GM12878 (cell line): ENCODE measurements at regions not wholly inside any gene's neighbourhood (a gene's known extent, or its start where the extent isn't known, plus 50 kb on each side); places are given as distances from the start of the nearest gene placed in this dataset.

Experiments
- ATAC-seq: fragments of 200-7000 bp; cut with Tn5 transposase; 3 replicates; pipeline ENCODE4 v1.9.1; 2020; ENCODE audit warnings: mild to moderate bottlenecking, moderate library complexity
- BruUV-seq: library from RNA; stranded (reverse); fragments of 400-500 nt; replicated peaks from 2 replicates; lab custom pipeline; 2021; lab: Mats Ljungman, UMichigan
- CTCF ChIA-PET: fragments of 300-600 bp; sonication (Branson Sonifier 250); formaldehyde crosslinking; extraction: SDS; loops from one replicate; lab custom pipeline; 2021; ENCODE audit warnings: inconsistent platforms; lab: Yijun Ruan, JAX
- POLR2A ChIA-PET: fragments of 350-600 bp; formaldehyde crosslinking; extraction: SDS; loops from one replicate; lab custom pipeline; 2021; ENCODE audit warnings: inconsistent platforms; lab: Charles Lee
- RAD21 ChIA-PET: fragments of 300-600 bp; sonication (Branson Sonifier 250); formaldehyde crosslinking; loops from one replicate; lab custom pipeline; 2023; ENCODE audit warnings: antibody characterized with exemption; ENCODE audit not compliant: unreplicated experiment; lab: Charles Lee
- SMC1A ChIA-PET: fragments of 300-600 bp; sonication (Branson Sonifier 250); formaldehyde crosslinking; loops from one replicate; lab custom pipeline; 2023; ENCODE audit not compliant: unreplicated experiment, uncharacterized antibody; lab: Charles Lee
- DNase-seq: peaks from one replicate; pipeline ENCODE4 v3.0.0-alpha.2; 2011; ENCODE audit warnings: low read depth, low spot score
- FAIRE-seq: peaks from 3 replicates; lab custom pipeline; 2011; peaks lifted over from hg19 to GRCh38; lab: Jason Lieb, UNC
- H2AFZ ChIP-seq: 2 replicates; pipeline ENCODE4 v1.6.0; 2011; ENCODE audit warnings: low read depth, low read length, control low read depth; ENCODE audit not compliant: control insufficient read depth
- H3K27ac ChIP-seq: 2 replicates; pipeline ENCODE4 v1.5.1; 2011; ENCODE audit warnings: control low read depth; ENCODE audit not compliant: control insufficient read depth, insufficient read depth
- H3K27me3 ChIP-seq, 2 experiments: replicated peaks in 1 of 2; 2 replicates each; pipeline versions ENCODE4 v1.6.0 to v1.6.1; 2011; ENCODE audit warnings: low read length in 1 of 2; ENCODE audit not compliant: control insufficient read depth in 2 of 2, insufficient read depth in 2 of 2
- H3K36me3 ChIP-seq, 2 experiments: 2 replicates each; pipeline ENCODE4 v1.5.1; 2011; ENCODE audit warnings: low read length in 1 of 2; ENCODE audit not compliant: control insufficient read depth in 2 of 2, insufficient read depth in 2 of 2
- H3K4me1 ChIP-seq: 2 replicates; pipeline ENCODE4 v1.6.1; 2011; ENCODE audit warnings: mild to moderate bottlenecking, low read length, moderate library complexity, mixed read lengths; ENCODE audit not compliant: control insufficient read depth, insufficient read depth
- H3K4me2 ChIP-seq: 2 replicates; pipeline ENCODE4 v1.6.0; 2011; ENCODE audit warnings: control low read depth; ENCODE audit not compliant: control insufficient read depth, insufficient read depth
- H3K4me3 ChIP-seq: fragments of 200-600 bp; sonication (generic); 2 replicates; pipeline ENCODE4 v1.5.1; 2016
- H3K79me2 ChIP-seq: 2 replicates; pipeline ENCODE4 v1.6.0; 2011; ENCODE audit warnings: low read length; ENCODE audit not compliant: control insufficient read depth, insufficient read depth
- H3K9ac ChIP-seq: 2 replicates; pipeline ENCODE4 v1.8.0; 2011; ENCODE audit warnings: low read length, control low read depth, mixed read lengths; ENCODE audit not compliant: control insufficient read depth, insufficient read depth
- H3K9me3 ChIP-seq: replicated peaks from 3 replicates; pipeline ENCODE4 v1.5.1; 2011; ENCODE audit warnings: mild to moderate bottlenecking, low read length; ENCODE audit not compliant: control insufficient read depth, insufficient read depth
- H4K20me1 ChIP-seq: 2 replicates; pipeline ENCODE4 v1.6.0; 2011; ENCODE audit not compliant: control insufficient read depth, insufficient read depth
- CBX3 ChIP-seq: fragments of 200-600 bp; sonication (generic); IDR thresholded peaks from 2 replicates; pipeline ENCODE4 v1.6.1; 2016; ENCODE audit warnings: low read depth, borderline replicate concordance
- FOS ChIP-seq: IDR thresholded peaks from 3 replicates; pipeline ENCODE4 v1.6.1; 2011; ENCODE audit warnings: borderline replicate concordance; ENCODE audit not compliant: insufficient read length; ENCODE audit errors: extremely low read depth
- MXI1 ChIP-seq: fragments of 150-350 bp; IDR thresholded peaks from 2 replicates; pipeline ENCODE4 v1.6.1; 2011; ENCODE audit warnings: low read depth, mild to moderate bottlenecking, inconsistent platforms, low read length, improper control_type of control experiment
- NR2C2 ChIP-seq: IDR thresholded peaks from 2 replicates; pipeline ENCODE4 v1.6.1; 2011; ENCODE audit warnings: borderline replicate concordance, low read depth; ENCODE audit not compliant: control insufficient read depth, insufficient read length
- WGBS: methylation state at CpG from one replicate; pipeline ENCODE4 v1.1.6; 2016; ENCODE audit warnings: low lambda C conversion rate; ENCODE audit not compliant: insufficient replicate concordance, insufficient coverage; ENCODE audit errors: missing lambda C conversion rate; 5-methylcytosine and 5-hydroxymethylcytosine counted together
- in situ Hi-C: fragments of 300-500 bp; cut with MboI; formaldehyde crosslinking; loops from 9 replicates; pipeline ENCODE4 v1.14.3; 2018; ENCODE audit warnings: mixed read lengths
- intact Hi-C: fragments of 100-400 bp; cut with micrococcal nuclease; formaldehyde crosslinking; loops from one replicate; pipeline ENCODE4 v1.14.2; 2022; ENCODE audit not compliant: unreplicated experiment
- TF ChIP-seq, protein P1 (sequence below): fragments of 450-650 bp; IDR thresholded peaks from 2 replicates; pipeline ENCODE4 v1.6.1; 2014; ENCODE audit warnings: mild to moderate bottlenecking
- TF ChIP-seq, protein P2 (sequence below): fragments of 450-650 bp; IDR thresholded peaks from 2 replicates; pipeline ENCODE4 v1.6.1; 2017; ENCODE audit warnings: mild to moderate bottlenecking, moderate library complexity
- TF ChIP-seq, protein P3 (sequence below): fragments of 450-650 bp; IDR thresholded peaks from 2 replicates; pipeline ENCODE4 v1.6.1; 2016; ENCODE audit warnings: mild to moderate bottlenecking, moderate library complexity, borderline replicate concordance
- TF ChIP-seq, protein P4 (sequence below): fragments of 450-650 bp; IDR thresholded peaks from 2 replicates; pipeline ENCODE4 v1.6.1; 2016; ENCODE audit warnings: mild to moderate bottlenecking

DNA sequence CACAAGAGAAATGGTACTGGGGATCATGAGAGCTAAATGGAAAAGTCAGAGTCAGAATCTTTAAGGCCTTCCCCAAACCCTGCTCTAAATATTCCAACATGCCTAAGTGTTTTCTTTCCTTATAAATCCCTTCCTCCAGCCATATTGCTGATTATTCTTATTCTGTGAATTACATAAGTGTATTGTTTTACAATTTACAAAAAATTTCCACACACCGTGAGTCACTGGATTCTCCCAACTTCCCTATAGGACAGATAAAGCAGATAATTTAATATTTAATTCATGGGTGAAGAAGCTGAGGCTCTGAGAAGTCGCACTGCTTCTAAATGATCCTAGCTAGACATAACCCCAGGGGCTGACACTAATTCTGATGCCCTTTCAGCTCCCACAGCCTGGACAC is 243.3 kb upstream of the JUN start (continued):
- TF ChIP-seq, protein P1, sequence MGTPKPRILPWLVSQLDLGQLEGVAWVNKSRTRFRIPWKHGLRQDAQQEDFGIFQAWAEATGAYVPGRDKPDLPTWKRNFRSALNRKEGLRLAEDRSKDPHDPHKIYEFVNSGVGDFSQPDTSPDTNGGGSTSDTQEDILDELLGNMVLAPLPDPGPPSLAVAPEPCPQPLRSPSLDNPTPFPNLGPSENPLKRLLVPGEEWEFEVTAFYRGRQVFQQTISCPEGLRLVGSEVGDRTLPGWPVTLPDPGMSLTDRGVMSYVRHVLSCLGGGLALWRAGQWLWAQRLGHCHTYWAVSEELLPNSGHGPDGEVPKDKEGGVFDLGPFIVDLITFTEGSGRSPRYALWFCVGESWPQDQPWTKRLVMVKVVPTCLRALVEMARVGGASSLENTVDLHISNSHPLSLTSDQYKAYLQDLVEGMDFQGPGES, result no peak

DNA sequence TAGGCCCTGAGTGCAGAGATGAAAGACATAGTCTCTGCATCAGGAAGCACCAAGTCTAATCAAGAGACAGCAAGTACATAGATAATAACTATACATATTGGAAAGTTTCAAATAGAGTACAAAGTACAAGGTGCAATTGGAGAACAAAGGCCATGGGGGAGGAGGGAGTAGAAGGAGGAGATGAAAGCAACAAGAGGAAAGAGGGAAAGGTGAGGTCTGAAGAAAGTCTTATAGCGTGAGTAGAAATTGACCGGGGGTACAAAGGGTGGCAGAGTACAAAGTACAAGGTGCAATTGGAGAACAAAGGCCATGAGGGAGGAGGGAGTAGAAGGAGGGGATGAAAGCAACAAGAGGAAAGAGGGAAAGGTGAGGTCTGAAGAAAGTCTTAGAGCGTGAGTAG is 244.2 kb upstream of the JUN start:
- no peak overlapping the region for H3K4me2 ChIP-seq
- H3K79me2 ChIP-seq, result no peaks in the 10 kb centered on the region
- in situ Hi-C loops (no loop called here), intact Hi-C loops (loop anchor here (5.0 to 10.0 kb wide), 2 partner anchors 246 to 267 kb away; partner anchors contain the start of genes FGGY and JUN)
- no peaks in the 10 kb centered on the region for H3K36me3 ChIP-seq
- ChIA-PET CTCF (interaction anchor here (1.4 kb wide), 1 partner anchor 21 kb away, joined by 3 read pairs; no protein-coding TSS in a partner anchor), POLR2A (interaction anchor here (1.0 kb wide), 1 partner anchor 269 kb away, joined by 3 read pairs; the partner anchor contains the start of gene FGGY), RAD21 (interaction anchor here (1.1 kb wide), 1 partner anchor 14 kb away, joined by 4 read pairs; no protein-coding TSS in a partner anchor), SMC1A (interaction anchor here (0.7 to 7.3 kb wide), 5 partner anchors 7 to 106 kb away, joined by 3 to 61 read pairs (median 4); no protein-coding TSS in a partner anchor)
- no peaks in the 10 kb centered on the region for H3K27me3 ChIP-seq
- 100% methylated on average over 3 of the region's 3 CpGs for WGBS
- no peak overlapping the region for H3K4me3 ChIP-seq
- DNase-seq (no peak), FAIRE-seq (no peak), ATAC-seq (no peak)
- H3K9me3 ChIP-seq, result no peaks in the 10 kb centered on the region
- H4K20me1 ChIP-seq, result no peaks in the 10 kb centered on the region
- no peak overlapping the region for H2AFZ ChIP-seq
- no peak overlapping the region for H3K9ac ChIP-seq
- BruUV-seq, result no TSS peak
- H3K4me1 ChIP-seq, result peaks cover 21% of the 10 kb centered on the region
- no peak overlapping the region for H3K27ac ChIP-seq
- no peak for TF ChIP-seq FOS
- no peak for TF ChIP-seq NR2C2
- TF ChIP-seq, protein P2, sequence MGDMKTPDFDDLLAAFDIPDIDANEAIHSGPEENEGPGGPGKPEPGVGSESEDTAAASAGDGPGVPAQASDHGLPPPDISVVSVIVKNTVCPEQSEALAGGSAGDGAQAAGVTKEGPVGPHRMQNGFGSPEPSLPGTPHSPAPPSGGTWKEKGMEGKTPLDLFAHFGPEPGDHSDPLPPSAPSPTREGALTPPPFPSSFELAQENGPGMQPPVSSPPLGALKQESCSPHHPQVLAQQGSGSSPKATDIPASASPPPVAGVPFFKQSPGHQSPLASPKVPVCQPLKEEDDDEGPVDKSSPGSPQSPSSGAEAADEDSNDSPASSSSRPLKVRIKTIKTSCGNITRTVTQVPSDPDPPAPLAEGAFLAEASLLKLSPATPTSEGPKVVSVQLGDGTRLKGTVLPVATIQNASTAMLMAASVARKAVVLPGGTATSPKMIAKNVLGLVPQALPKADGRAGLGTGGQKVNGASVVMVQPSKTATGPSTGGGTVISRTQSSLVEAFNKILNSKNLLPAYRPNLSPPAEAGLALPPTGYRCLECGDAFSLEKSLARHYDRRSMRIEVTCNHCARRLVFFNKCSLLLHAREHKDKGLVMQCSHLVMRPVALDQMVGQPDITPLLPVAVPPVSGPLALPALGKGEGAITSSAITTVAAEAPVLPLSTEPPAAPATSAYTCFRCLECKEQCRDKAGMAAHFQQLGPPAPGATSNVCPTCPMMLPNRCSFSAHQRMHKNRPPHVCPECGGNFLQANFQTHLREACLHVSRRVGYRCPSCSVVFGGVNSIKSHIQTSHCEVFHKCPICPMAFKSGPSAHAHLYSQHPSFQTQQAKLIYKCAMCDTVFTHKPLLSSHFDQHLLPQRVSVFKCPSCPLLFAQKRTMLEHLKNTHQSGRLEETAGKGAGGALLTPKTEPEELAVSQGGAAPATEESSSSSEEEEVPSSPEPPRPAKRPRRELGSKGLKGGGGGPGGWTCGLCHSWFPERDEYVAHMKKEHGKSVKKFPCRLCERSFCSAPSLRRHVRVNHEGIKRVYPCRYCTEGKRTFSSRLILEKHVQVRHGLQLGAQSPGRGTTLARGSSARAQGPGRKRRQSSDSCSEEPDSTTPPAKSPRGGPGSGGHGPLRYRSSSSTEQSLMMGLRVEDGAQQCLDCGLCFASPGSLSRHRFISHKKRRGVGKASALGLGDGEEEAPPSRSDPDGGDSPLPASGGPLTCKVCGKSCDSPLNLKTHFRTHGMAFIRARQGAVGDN, result no peak
- TF ChIP-seq CBX3, result no peak
- TF ChIP-seq, protein P3, sequence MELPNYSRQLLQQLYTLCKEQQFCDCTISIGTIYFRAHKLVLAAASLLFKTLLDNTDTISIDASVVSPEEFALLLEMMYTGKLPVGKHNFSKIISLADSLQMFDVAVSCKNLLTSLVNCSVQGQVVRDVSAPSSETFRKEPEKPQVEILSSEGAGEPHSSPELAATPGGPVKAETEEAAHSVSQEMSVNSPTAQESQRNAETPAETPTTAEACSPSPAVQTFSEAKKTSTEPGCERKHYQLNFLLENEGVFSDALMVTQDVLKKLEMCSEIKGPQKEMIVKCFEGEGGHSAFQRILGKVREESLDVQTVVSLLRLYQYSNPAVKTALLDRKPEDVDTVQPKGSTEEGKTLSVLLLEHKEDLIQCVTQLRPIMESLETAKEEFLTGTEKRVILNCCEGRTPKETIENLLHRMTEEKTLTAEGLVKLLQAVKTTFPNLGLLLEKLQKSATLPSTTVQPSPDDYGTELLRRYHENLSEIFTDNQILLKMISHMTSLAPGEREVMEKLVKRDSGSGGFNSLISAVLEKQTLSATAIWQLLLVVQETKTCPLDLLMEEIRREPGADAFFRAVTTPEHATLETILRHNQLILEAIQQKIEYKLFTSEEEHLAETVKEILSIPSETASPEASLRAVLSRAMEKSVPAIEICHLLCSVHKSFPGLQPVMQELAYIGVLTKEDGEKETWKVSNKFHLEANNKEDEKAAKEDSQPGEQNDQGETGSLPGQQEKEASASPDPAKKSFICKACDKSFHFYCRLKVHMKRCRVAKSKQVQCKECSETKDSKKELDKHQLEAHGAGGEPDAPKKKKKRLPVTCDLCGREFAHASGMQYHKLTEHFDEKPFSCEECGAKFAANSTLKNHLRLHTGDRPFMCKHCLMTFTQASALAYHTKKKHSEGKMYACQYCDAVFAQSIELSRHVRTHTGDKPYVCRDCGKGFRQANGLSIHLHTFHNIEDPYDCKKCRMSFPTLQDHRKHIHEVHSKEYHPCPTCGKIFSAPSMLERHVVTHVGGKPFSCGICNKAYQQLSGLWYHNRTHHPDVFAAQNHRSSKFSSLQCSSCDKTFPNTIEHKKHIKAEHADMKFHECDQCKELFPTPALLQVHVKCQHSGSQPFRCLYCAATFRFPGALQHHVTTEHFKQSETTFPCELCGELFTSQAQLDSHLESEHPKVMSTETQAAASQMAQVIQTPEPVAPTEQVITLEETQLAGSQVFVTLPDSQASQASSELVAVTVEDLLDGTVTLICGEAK, result no peak
- no peak for TF ChIP-seq MXI1
- TF ChIP-seq, protein P4, sequence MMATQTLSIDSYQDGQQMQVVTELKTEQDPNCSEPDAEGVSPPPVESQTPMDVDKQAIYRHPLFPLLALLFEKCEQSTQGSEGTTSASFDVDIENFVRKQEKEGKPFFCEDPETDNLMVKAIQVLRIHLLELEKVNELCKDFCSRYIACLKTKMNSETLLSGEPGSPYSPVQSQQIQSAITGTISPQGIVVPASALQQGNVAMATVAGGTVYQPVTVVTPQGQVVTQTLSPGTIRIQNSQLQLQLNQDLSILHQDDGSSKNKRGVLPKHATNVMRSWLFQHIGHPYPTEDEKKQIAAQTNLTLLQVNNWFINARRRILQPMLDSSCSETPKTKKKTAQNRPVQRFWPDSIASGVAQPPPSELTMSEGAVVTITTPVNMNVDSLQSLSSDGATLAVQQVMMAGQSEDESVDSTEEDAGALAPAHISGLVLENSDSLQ, result no peak
